ENCODE measurements at regions not wholly inside any gene's neighbourhood (a gene's known extent, or its start where the extent isn't known, plus 50 kb on each side); places are given as distances from the start of the nearest gene placed in this dataset.

DNA sequence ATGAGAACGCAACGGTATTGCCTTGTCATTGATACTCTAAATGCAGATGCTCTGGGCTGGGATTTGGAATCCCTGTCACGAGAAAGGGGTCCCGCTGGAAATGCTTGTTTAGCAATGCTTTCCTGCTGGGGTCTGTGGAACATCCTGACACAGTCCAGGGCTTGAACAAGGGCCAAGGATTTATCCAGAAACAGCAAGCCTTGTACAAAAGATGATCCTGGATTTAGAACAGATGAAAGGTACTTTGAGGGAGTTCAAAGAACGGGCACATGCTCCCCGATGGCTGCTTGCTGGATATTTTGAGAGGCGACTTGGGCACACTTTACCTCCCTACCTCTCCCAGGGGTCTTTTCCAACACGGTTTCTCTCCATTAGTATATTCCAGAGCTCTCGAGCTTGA, 108.1 kb upstream of the CELF4 start:
- Histone ChIP-seq H3K9me3 (no peaks in the 10 kb centered on the region), H3K4me1 (no peaks in the 10 kb centered on the region), H3K27ac (no peak overlapping the region), H3K4me3 (no peak overlapping the region), H3K27me3 (no peaks in the 10 kb centered on the region), H3K36me3 (no peaks in the 10 kb centered on the region)
- DNase-seq, result no peak
- TF ChIP-seq, protein P1, sequence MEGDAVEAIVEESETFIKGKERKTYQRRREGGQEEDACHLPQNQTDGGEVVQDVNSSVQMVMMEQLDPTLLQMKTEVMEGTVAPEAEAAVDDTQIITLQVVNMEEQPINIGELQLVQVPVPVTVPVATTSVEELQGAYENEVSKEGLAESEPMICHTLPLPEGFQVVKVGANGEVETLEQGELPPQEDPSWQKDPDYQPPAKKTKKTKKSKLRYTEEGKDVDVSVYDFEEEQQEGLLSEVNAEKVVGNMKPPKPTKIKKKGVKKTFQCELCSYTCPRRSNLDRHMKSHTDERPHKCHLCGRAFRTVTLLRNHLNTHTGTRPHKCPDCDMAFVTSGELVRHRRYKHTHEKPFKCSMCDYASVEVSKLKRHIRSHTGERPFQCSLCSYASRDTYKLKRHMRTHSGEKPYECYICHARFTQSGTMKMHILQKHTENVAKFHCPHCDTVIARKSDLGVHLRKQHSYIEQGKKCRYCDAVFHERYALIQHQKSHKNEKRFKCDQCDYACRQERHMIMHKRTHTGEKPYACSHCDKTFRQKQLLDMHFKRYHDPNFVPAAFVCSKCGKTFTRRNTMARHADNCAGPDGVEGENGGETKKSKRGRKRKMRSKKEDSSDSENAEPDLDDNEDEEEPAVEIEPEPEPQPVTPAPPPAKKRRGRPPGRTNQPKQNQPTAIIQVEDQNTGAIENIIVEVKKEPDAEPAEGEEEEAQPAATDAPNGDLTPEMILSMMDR (IDR thresholded peaks at IDR 0.05), result no peak
- TF ChIP-seq POLR2A (IDR thresholded peaks at IDR 0.05), result no peak

DNA sequence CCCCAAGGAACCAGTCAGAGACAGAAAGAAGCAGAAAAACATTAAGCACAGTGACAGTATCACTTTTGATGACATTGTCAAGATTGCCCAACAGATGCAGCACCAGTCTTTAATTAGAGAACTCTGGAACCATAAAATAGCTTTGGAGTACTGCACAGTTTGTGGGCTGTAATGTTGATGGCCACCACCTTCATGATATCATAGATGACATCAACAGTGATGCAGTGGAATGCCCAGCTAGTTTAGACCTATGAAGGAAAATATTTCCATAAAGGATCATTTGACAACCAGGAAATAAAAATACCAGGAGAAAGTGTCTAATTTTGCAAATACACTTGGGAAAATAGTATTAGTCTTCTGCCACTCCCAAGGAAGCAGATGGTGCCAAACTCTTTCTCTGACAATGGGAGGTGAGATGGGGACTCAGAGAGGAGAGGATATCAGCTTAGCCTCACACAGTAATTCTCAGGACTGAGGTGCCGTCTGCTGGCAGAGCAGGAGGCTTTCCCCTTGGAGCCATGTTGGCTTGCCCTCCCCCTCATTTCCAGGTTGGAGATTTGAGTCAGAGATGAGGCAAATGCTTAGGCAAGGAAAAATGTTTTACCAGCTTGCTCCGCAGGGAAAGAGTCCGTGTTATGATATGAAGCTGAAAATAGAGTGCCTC, 107.5 kb upstream of the CELF4 start:
- TF ChIP-seq, protein P1 (IDR thresholded peaks at IDR 0.05), result no peak
- TF ChIP-seq POLR2A (IDR thresholded peaks at IDR 0.05), result no peak
- Histone ChIP-seq H3K27me3 (no peaks in the 10 kb centered on the region), H3K9me3 (no peaks in the 10 kb centered on the region), H3K27ac (no peak overlapping the region), H3K4me1 (no peaks in the 10 kb centered on the region), H3K4me3 (no peak overlapping the region), H3K36me3 (no peaks in the 10 kb centered on the region)
- DNase-seq, result no peak

DNA sequence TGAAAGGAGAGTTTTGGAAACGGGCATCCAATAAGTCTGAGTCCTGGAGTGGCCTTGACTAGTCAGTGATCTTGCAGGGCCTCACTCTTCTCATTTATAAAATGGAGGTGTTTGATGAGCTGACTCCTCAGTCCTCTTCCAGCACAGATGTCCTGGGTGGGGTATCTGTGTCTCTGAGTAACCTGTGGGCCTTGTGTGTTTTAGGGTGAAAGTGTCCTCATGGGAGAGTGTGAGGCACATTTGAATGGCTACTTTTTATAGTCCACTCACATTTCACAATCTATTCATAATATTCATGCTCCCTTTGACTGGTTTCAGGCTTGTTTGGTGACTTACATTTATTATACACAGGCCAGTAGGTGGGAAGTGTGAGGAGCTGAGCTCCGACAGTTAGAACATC, 106.4 kb upstream of the CELF4 start:
- Histone ChIP-seq H3K9me3 (no peaks in the 10 kb centered on the region), H3K4me3 (no peak overlapping the region), H3K4me1 (no peaks in the 10 kb centered on the region), H3K27ac (no peak overlapping the region), H3K27me3 (no peaks in the 10 kb centered on the region), H3K36me3 (no peaks in the 10 kb centered on the region)
- DNase-seq, result no peak
- TF ChIP-seq, protein P1 (IDR thresholded peaks at IDR 0.05), result no peak
- TF ChIP-seq POLR2A (IDR thresholded peaks at IDR 0.05), result no peak

DNA sequence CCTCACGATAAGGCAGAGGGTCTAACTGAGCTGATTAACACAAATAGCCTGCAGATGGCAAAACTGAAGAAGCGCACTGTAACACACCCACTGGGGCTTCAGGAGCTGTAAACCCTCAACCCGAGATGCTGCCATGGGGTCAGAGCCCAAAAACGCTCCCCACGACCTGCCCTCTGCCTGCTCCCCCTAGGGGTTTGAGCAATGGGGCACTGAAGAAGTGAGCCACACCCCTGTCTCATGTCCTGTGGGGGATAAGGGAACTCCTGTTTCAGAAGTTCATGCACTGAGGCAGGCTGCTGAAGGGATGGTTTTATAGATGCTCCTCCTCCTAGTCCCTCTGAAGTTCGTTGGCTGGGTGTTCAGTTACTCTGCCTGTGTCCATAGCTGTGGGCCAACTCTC, 105.9 kb upstream of the CELF4 start:
- TF ChIP-seq, protein P1 (IDR thresholded peaks at IDR 0.05), result no peak
- TF ChIP-seq POLR2A (IDR thresholded peaks at IDR 0.05), result no peak
- no peaks in the 10 kb centered on the region for H3K9me3 ChIP-seq
- no peaks in the 10 kb centered on the region for H3K27me3 ChIP-seq
- no peaks in the 10 kb centered on the region for H3K36me3 ChIP-seq
- no peak for DNase-seq
- no peak overlapping the region for H3K27ac ChIP-seq
- no peaks in the 10 kb centered on the region for H3K4me1 ChIP-seq
- H3K4me3 ChIP-seq, result no peak overlapping the region

- H3K4me3 ChIP-seq, result no peak overlapping the region
- TF ChIP-seq, protein P1 (IDR thresholded peaks at IDR 0.05), result no peak
- no peak for TF ChIP-seq POLR2A (IDR thresholded peaks at IDR 0.05)
- H3K4me1 ChIP-seq, result no peaks in the 10 kb centered on the region
- H3K9me3 ChIP-seq, result no peaks in the 10 kb centered on the region
- H3K27ac ChIP-seq, result no peak overlapping the region
- H3K36me3 ChIP-seq, result no peaks in the 10 kb centered on the region
- H3K27me3 ChIP-seq, result no peaks in the 10 kb centered on the region
- no peak for DNase-seq
These were observed 105.5 kb upstream of the CELF4 start for GRCh38 chr18:37671119-37671518.

Measured in Peyer's patch (tissue), 4 donors.